ENCODE measurements at regions not wholly inside any gene's neighbourhood (a gene's known extent, or its start where the extent isn't known, plus 50 kb on each side); places are given as distances from the start of the nearest gene placed in this dataset.

GRCh38 chr1:94719926-94720793 is 100.0 kb upstream of the SLC44A3 start:
- ATAC-seq (peak in 1 of 4 donors; percentile 30), DNase-seq (no peak)
- H3K4me3 ChIP-seq = no peak overlapping the region
- intact Hi-C loops (cut with DNase I) = no loop called here
- H3K27ac ChIP-seq = no peak overlapping the region
- WGBS, 3 donors = 82 to 85% (median 82%) methylated on average over 7 of the region's 7 CpGs
- no peaks in the 10 kb centered on the region for H3K4me1 ChIP-seq
- TF ChIP-seq, protein P1, sequence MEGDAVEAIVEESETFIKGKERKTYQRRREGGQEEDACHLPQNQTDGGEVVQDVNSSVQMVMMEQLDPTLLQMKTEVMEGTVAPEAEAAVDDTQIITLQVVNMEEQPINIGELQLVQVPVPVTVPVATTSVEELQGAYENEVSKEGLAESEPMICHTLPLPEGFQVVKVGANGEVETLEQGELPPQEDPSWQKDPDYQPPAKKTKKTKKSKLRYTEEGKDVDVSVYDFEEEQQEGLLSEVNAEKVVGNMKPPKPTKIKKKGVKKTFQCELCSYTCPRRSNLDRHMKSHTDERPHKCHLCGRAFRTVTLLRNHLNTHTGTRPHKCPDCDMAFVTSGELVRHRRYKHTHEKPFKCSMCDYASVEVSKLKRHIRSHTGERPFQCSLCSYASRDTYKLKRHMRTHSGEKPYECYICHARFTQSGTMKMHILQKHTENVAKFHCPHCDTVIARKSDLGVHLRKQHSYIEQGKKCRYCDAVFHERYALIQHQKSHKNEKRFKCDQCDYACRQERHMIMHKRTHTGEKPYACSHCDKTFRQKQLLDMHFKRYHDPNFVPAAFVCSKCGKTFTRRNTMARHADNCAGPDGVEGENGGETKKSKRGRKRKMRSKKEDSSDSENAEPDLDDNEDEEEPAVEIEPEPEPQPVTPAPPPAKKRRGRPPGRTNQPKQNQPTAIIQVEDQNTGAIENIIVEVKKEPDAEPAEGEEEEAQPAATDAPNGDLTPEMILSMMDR (IDR thresholded peaks at IDR 0.05) = no peak
- H3K27me3 ChIP-seq (ENCODE audit: insufficient read depth in 3 of 3, low read length in 2 of 3) = no peaks in the 10 kb centered on the region
- H3K9me3 ChIP-seq = no peaks in the 10 kb centered on the region
- no peaks in the 10 kb centered on the region for H3K36me3 ChIP-seq (ENCODE audit: insufficient read depth in 1 of 2, low read depth in 1 of 2)

DNA sequence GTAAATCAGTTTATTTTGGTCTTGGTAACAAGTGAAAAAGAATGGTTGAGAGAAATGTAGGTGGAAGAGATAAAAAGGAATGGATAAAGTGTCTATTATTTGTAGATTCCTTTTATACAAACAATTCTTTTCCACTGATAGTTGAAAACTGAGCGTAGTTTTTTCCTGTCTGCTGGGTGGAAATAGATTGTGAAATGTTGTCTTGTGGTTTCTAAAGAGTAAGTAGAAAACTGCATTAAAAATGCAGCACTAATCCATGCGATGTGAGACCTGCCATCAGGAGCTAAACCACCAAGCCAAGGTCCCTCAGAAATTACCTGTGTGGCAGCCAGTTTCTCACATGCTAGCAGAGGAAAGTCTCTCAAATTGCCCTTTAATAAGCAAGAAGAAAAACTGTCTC is 103.2 kb upstream of the SLC44A3 start:
- intact Hi-C loops (cut with DNase I) = no loop called here
- 90 to 92% (median 91%) methylated on average over 2 of the region's 2 CpGs for WGBS, 3 donors
- no peak for ATAC-seq

GRCh38 chr1:94715321-94715720 is 104.8 kb upstream of the SLC44A3 start:
- no peaks in the 10 kb centered on the region for H3K36me3 ChIP-seq (ENCODE audit: insufficient read depth in 1 of 2, low read depth in 1 of 2)
- intact Hi-C loops (cut with DNase I) = no loop called here
- WGBS, 3 donors = 69 to 83% (median 71%) methylated on average over 5 of the region's 5 CpGs
- H3K4me3 ChIP-seq = no peak overlapping the region
- H3K27ac ChIP-seq = no peak overlapping the region
- no peak for ATAC-seq
- H3K4me1 ChIP-seq = no peaks in the 10 kb centered on the region
- no peak for DNase-seq
- no peaks in the 10 kb centered on the region for H3K9me3 ChIP-seq
- no peaks in the 10 kb centered on the region for H3K27me3 ChIP-seq (ENCODE audit: insufficient read depth in 3 of 3, low read length in 2 of 3)
- TF ChIP-seq, protein P1 (IDR thresholded peaks at IDR 0.05) = no peak

More for the DNA sequence above, 103.2 kb upstream of the SLC44A3 start:
- H3K9me3 ChIP-seq = no peaks in the 10 kb centered on the region
- H3K4me1 ChIP-seq = no peaks in the 10 kb centered on the region
- DNase-seq = no peak
- no peak overlapping the region for H3K27ac ChIP-seq
- H3K27me3 ChIP-seq (ENCODE audit: insufficient read depth in 3 of 3, low read length in 2 of 3) = no peaks in the 10 kb centered on the region
- H3K36me3 ChIP-seq (ENCODE audit: insufficient read depth in 1 of 2, low read depth in 1 of 2) = no peaks in the 10 kb centered on the region
- TF ChIP-seq, protein P1 (IDR thresholded peaks at IDR 0.05) = no peak
- no peak overlapping the region for H3K4me3 ChIP-seq

DNA sequence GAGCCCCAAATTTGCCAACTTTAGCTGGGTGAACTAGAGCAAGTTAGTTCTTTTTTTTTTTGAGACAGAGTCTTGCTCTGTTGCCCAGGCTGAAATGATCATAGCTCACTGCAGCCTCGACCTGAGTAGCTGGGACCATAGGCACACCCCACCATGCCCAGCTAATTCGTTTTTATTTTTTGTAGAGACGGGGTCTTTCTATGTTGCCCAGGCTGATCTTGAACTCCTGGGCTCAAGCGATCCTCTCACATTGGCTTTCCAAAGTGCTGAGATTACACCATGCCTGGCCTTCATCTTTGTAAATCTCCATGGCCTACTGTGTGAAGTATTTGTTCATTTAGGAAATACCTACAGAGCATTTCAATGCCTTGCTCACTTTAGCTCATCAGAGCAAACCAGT is 105.6 kb upstream of the SLC44A3 start:
- Histone ChIP-seq H3K36me3 (ENCODE audit: insufficient read depth in 1 of 2, low read depth in 1 of 2) (no peaks in the 10 kb centered on the region), H3K9me3 (no peaks in the 10 kb centered on the region), H3K4me1 (no peaks in the 10 kb centered on the region), H3K27ac (no peak overlapping the region), H3K27me3 (ENCODE audit: insufficient read depth in 3 of 3, low read length in 2 of 3) (no peaks in the 10 kb centered on the region), H3K4me3 (no peak overlapping the region)
- TF ChIP-seq, protein P1 (IDR thresholded peaks at IDR 0.05) = no peak
- intact Hi-C loops (cut with DNase I) = no loop called here
- no peak for DNase-seq
- no peak for ATAC-seq
- WGBS, 3 donors = 88 to 93% (median 90%) methylated on average over 4 of the region's 4 CpGs

Measured in psoas muscle (tissue), 7 donors.